Mucosa of rectum (tissue), 2 donors: ENCODE measurements at regions not wholly inside any gene's neighbourhood (a gene's known extent, or its start where the extent isn't known, plus 50 kb on each side); places are given as distances from the start of the nearest gene placed in this dataset.

ENCODE experiments used
- H3K27ac ChIP-seq, 2 donors: one replicate each; pipeline ENCODE4 v1.7.0; 2013; ENCODE audit warnings: inconsistent platforms in 2 of 2, low read depth in 2 of 2, low read length in 2 of 2
- H3K27me3 ChIP-seq, 2 donors: one replicate each; pipeline ENCODE4 v1.7.0; 2013; ENCODE audit warnings: low read length in 2 of 2; ENCODE audit not compliant: control insufficient read depth in 2 of 2, insufficient read depth in 2 of 2
- H3K36me3 ChIP-seq, 2 donors: one replicate each; pipeline ENCODE4 v1.7.0; 2013; ENCODE audit warnings: low read length in 2 of 2; ENCODE audit not compliant: control insufficient read depth in 2 of 2, insufficient read depth in 2 of 2
- H3K4me1 ChIP-seq, 2 donors: one replicate each; pipeline ENCODE4 v1.7.0; 2013; ENCODE audit warnings: low read length in 2 of 2, mild to moderate bottlenecking in 1 of 2; ENCODE audit not compliant: control insufficient read depth in 2 of 2, insufficient read depth in 2 of 2
- H3K4me3 ChIP-seq, 2 donors: one replicate each; pipeline ENCODE4 v1.7.0; 2013; ENCODE audit warnings: low read length in 2 of 2
- H3K9ac ChIP-seq, 2 donors: one replicate each; pipeline ENCODE4 v1.7.0; 2013; ENCODE audit warnings: low read length in 2 of 2, low read depth in 1 of 2, mild to moderate bottlenecking in 1 of 2
- H3K9me3 ChIP-seq, 2 donors: one replicate each; pipeline ENCODE4 v1.7.0; 2013; ENCODE audit warnings: low read length in 2 of 2; ENCODE audit not compliant: control insufficient read depth in 2 of 2
- donor health status: healthy.
- donor health status: Normal muscosa, but diverticular disease.

GRCh38 chr7:68429411-68430117 lies 1168.7 kb upstream of the AUTS2 start:
- Histone ChIP-seq H3K9ac (no peak overlapping the region), H3K27me3 (no peaks in the 10 kb centered on the region), H3K9me3 (no peaks in the 10 kb centered on the region), H3K4me3 (no peak overlapping the region), H3K36me3 (no peaks in the 10 kb centered on the region), H3K27ac (no peak overlapping the region), H3K4me1 (no peaks in the 10 kb centered on the region)

GRCh38 chr7:68432585-68432984 lies 1165.7 kb upstream of the AUTS2 start:
- no peaks in the 10 kb centered on the region for H3K27me3 ChIP-seq
- H3K27ac ChIP-seq, result no peak overlapping the region
- no peaks in the 10 kb centered on the region for H3K4me1 ChIP-seq
- H3K9me3 ChIP-seq, result no peaks in the 10 kb centered on the region
- no peak overlapping the region for H3K4me3 ChIP-seq
- H3K36me3 ChIP-seq, result no peaks in the 10 kb centered on the region
- no peak overlapping the region for H3K9ac ChIP-seq

GRCh38 chr7:68433462-68434070 lies 1164.7 kb upstream of the AUTS2 start:
- Histone ChIP-seq H3K27ac (no peak overlapping the region), H3K4me1 (no peaks in the 10 kb centered on the region), H3K36me3 (no peaks in the 10 kb centered on the region), H3K27me3 (no peaks in the 10 kb centered on the region), H3K9me3 (no peaks in the 10 kb centered on the region), H3K9ac (no peak overlapping the region), H3K4me3 (no peak overlapping the region)

- H3K9ac ChIP-seq, result no peak overlapping the region
Measured at GRCh38 chr7:68434857-68435256, 1163.4 kb upstream of the AUTS2 start.

GRCh38 chr7:68438016-68438415 lies 1160.3 kb upstream of the AUTS2 start:
- Histone ChIP-seq H3K9me3 (no peaks in the 10 kb centered on the region), H3K4me3 (no peak overlapping the region), H3K27ac (no peak overlapping the region), H3K36me3 (no peaks in the 10 kb centered on the region), H3K27me3 (no peaks in the 10 kb centered on the region), H3K4me1 (no peaks in the 10 kb centered on the region), H3K9ac (no peak overlapping the region)

More at GRCh38 chr7:68434857-68435256, 1163.4 kb upstream of the AUTS2 start:
- Histone ChIP-seq H3K4me3 (no peak overlapping the region), H3K36me3 (no peaks in the 10 kb centered on the region), H3K27me3 (no peaks in the 10 kb centered on the region), H3K4me1 (no peaks in the 10 kb centered on the region), H3K27ac (no peak overlapping the region), H3K9me3 (no peaks in the 10 kb centered on the region)

GRCh38 chr7:68438811-68439210 lies 1159.5 kb upstream of the AUTS2 start:
- no peaks in the 10 kb centered on the region for H3K36me3 ChIP-seq
- no peak overlapping the region for H3K4me3 ChIP-seq
- H3K4me1 ChIP-seq, result no peaks in the 10 kb centered on the region

GRCh38 chr7:68439897-68440296 lies 1158.4 kb upstream of the AUTS2 start:
- Histone ChIP-seq H3K36me3 (no peaks in the 10 kb centered on the region), H3K9me3 (no peaks in the 10 kb centered on the region), H3K27ac (no peak overlapping the region), H3K4me1 (no peaks in the 10 kb centered on the region), H3K27me3 (no peaks in the 10 kb centered on the region), H3K9ac (no peak overlapping the region), H3K4me3 (no peak overlapping the region)

More at GRCh38 chr7:68438811-68439210, 1159.5 kb upstream of the AUTS2 start:
- Histone ChIP-seq H3K9ac (no peak overlapping the region), H3K27me3 (no peaks in the 10 kb centered on the region), H3K27ac (no peak overlapping the region), H3K9me3 (no peaks in the 10 kb centered on the region)

GRCh38 chr7:68440866-68441265 lies 1157.4 kb upstream of the AUTS2 start:
- H3K4me1 ChIP-seq, result no peaks in the 10 kb centered on the region
- no peaks in the 10 kb centered on the region for H3K9me3 ChIP-seq
- no peaks in the 10 kb centered on the region for H3K36me3 ChIP-seq
- no peaks in the 10 kb centered on the region for H3K27me3 ChIP-seq
- H3K27ac ChIP-seq, result no peak overlapping the region
- H3K9ac ChIP-seq, result no peak overlapping the region
- no peak overlapping the region for H3K4me3 ChIP-seq

- Histone ChIP-seq H3K9ac (no peak overlapping the region), H3K9me3 (no peaks in the 10 kb centered on the region), H3K27me3 (no peaks in the 10 kb centered on the region), H3K36me3 (no peaks in the 10 kb centered on the region), H3K4me3 (no peak overlapping the region), H3K27ac (no peak overlapping the region), H3K4me1 (no peaks in the 10 kb centered on the region)
Measured at GRCh38 chr7:68441645-68442044, 1156.6 kb upstream of the AUTS2 start.

GRCh38 chr7:68442931-68443631 lies 1155.2 kb upstream of the AUTS2 start:
- no peaks in the 10 kb centered on the region for H3K36me3 ChIP-seq
- no peaks in the 10 kb centered on the region for H3K9me3 ChIP-seq
- H3K9ac ChIP-seq, result no peak overlapping the region
- H3K27me3 ChIP-seq, result no peaks in the 10 kb centered on the region
- no peak overlapping the region for H3K27ac ChIP-seq
- no peak overlapping the region for H3K4me3 ChIP-seq
- H3K4me1 ChIP-seq, result no peaks in the 10 kb centered on the region
